Hepatocyte (in vitro differentiated cells): ENCODE measurements at regions not wholly inside any gene's neighbourhood (a gene's known extent, or its start where the extent isn't known, plus 50 kb on each side); places are given as distances from the start of the nearest gene placed in this dataset.

ENCODE experiments used
- DNase-seq: peaks from one replicate; pipeline ENCODE4 v3.0.0-alpha.2; 2016; ENCODE audit warnings: low spot score
- H2AFZ ChIP-seq: fragments of 200-600 bp; sonication (generic); 2 replicates; pipeline ENCODE4 v1.6.0; 2016; ENCODE audit warnings: antibody characterized with exemption, mild to moderate bottlenecking
- H3K27ac ChIP-seq: fragments of 200-600 bp; sonication (generic); 2 replicates; pipeline ENCODE4 v1.5.1; 2016; ENCODE audit warnings: mild to moderate bottlenecking
- H3K27me3 ChIP-seq: fragments of 200-600 bp; sonication (generic); 2 replicates; pipeline ENCODE4 v1.6.1; 2016
- H3K36me3 ChIP-seq: fragments of 200-600 bp; sonication (generic); replicated peaks from 2 replicates; pipeline ENCODE4 v1.5.1; 2016; ENCODE audit warnings: low read depth; ENCODE audit not compliant: insufficient read depth
- H3K4me1 ChIP-seq: fragments of 200-600 bp; sonication (generic); 2 replicates; pipeline ENCODE4 v1.5.1; 2016; ENCODE audit warnings: mild to moderate bottlenecking, moderate library complexity; ENCODE audit not compliant: insufficient read depth
- H3K4me2 ChIP-seq: fragments of 200-600 bp; sonication (generic); 2 replicates; pipeline ENCODE4 v1.6.0; 2016
- H3K4me3 ChIP-seq: fragments of 200-600 bp; sonication (generic); 2 replicates; pipeline ENCODE4 v1.5.1; 2016; ENCODE audit warnings: mild to moderate bottlenecking
- H3K79me2 ChIP-seq: fragments of 200-600 bp; sonication (generic); 2 replicates; pipeline ENCODE4 v1.6.0; 2017; ENCODE audit warnings: mild to moderate bottlenecking
- H3K9me2 ChIP-seq: fragments of 200-600 bp; sonication (generic); replicated peaks from 2 replicates; pipeline ENCODE4 v1.6.0; 2017; ENCODE audit warnings: mild to moderate bottlenecking; ENCODE audit not compliant: insufficient read depth
- H3K9me3 ChIP-seq: fragments of 200-600 bp; sonication (generic); 2 replicates; pipeline ENCODE4 v1.5.1; 2016; ENCODE audit warnings: low read depth, mild to moderate bottlenecking
- H4K20me1 ChIP-seq: fragments of 200-600 bp; sonication (generic); 2 replicates; pipeline ENCODE4 v1.6.0; 2016; ENCODE audit warnings: mild to moderate bottlenecking; ENCODE audit not compliant: insufficient read depth, poor library complexity, severe bottlenecking
- EZH2 ChIP-seq: fragments of 200-600 bp; sonication (generic); IDR thresholded peaks from 2 replicates; pipeline ENCODE4 v1.6.1; 2016; ENCODE audit warnings: antibody characterized with exemption, mild to moderate bottlenecking, borderline replicate concordance
- EZH2phosphoT487 ChIP-seq: fragments of 200-600 bp; sonication (generic); IDR thresholded peaks from one replicate; pipeline ENCODE4 v1.6.1; 2018; ENCODE audit warnings: antibody characterized with exemption, mild to moderate bottlenecking, low read depth, moderate library complexity; ENCODE audit not compliant: unreplicated experiment, severe bottlenecking
- WGBS: methylation state at CpG from one replicate; pipeline ENCODE4 v1.1.6; 2016; ENCODE audit warnings: low lambda C conversion rate; ENCODE audit errors: missing lambda C conversion rate; 5-methylcytosine and 5-hydroxymethylcytosine counted together
- TF ChIP-seq, protein P1 (sequence below): fragments of 200-600 bp; sonication (generic); IDR thresholded peaks from 2 replicates; pipeline ENCODE4 v1.5.1; 2016; ENCODE audit warnings: antibody characterized with exemption, mild to moderate bottlenecking; ENCODE audit not compliant: poor library complexity

DNA sequence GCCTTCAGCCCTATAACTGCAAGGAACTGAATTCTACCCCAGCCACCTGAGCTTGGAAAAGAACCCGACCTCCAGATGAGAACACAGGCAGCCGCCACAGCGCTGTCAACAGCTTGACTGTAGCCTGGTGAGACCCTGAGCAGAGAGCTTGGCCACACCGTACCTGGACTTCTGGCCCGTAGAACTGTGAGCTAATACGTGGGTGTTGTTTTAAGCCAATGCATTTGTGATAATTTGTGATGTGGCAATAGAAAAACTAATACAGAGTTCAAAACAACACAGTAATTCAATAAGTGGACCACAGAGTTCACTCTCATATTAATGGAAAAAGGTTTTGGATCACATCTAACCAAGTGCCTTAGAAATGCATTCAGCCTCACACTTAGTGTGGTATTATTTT is 96.6 kb upstream of the TBL1X start:
- Histone ChIP-seq H3K9me2 (no peaks in the 10 kb centered on the region), H3K4me3 (no peak overlapping the region), H3K27me3 (no peaks in the 10 kb centered on the region), H2AFZ (no peak overlapping the region), H4K20me1 (no peaks in the 10 kb centered on the region), H3K4me2 (no peak overlapping the region), H3K27ac (no peak overlapping the region), H3K9me3 (no peaks in the 10 kb centered on the region), H3K4me1 (no peaks in the 10 kb centered on the region), H3K36me3 (no peaks in the 10 kb centered on the region), H3K79me2 (no peaks in the 10 kb centered on the region)
- TF ChIP-seq, protein P1, sequence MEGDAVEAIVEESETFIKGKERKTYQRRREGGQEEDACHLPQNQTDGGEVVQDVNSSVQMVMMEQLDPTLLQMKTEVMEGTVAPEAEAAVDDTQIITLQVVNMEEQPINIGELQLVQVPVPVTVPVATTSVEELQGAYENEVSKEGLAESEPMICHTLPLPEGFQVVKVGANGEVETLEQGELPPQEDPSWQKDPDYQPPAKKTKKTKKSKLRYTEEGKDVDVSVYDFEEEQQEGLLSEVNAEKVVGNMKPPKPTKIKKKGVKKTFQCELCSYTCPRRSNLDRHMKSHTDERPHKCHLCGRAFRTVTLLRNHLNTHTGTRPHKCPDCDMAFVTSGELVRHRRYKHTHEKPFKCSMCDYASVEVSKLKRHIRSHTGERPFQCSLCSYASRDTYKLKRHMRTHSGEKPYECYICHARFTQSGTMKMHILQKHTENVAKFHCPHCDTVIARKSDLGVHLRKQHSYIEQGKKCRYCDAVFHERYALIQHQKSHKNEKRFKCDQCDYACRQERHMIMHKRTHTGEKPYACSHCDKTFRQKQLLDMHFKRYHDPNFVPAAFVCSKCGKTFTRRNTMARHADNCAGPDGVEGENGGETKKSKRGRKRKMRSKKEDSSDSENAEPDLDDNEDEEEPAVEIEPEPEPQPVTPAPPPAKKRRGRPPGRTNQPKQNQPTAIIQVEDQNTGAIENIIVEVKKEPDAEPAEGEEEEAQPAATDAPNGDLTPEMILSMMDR = no peak
- TF ChIP-seq EZH2 (no peak), EZH2phosphoT487 (no peak)
- DNase-seq = no peak
- WGBS = 60% methylated on average over 6 of the region's 6 CpGs

- H4K20me1 ChIP-seq = no peaks in the 10 kb centered on the region
- DNase-seq = no peak
- no peaks in the 10 kb centered on the region for H3K9me2 ChIP-seq
- H3K4me2 ChIP-seq = no peak overlapping the region
- H2AFZ ChIP-seq = no peak overlapping the region
- no peaks in the 10 kb centered on the region for H3K9me3 ChIP-seq
- no peaks in the 10 kb centered on the region for H3K36me3 ChIP-seq
- H3K27ac ChIP-seq = no peak overlapping the region
- H3K79me2 ChIP-seq = no peaks in the 10 kb centered on the region
- 79% methylated on average over 10 of the region's 10 CpGs for WGBS
- H3K4me3 ChIP-seq = no peak overlapping the region
- H3K4me1 ChIP-seq = no peaks in the 10 kb centered on the region
- H3K27me3 ChIP-seq = no peaks in the 10 kb centered on the region
- no peak for TF ChIP-seq EZH2phosphoT487
- TF ChIP-seq EZH2 = no peak
- TF ChIP-seq, protein P1 = no peak
Measured at GRCh38 chrX:9369802-9370291, 95.0 kb upstream of the TBL1X start.

- 85% methylated on average over 5 of the region's 5 CpGs for WGBS
- Histone ChIP-seq H3K4me1 (no peaks in the 10 kb centered on the region), H3K4me3 (no peak overlapping the region), H3K36me3 (no peaks in the 10 kb centered on the region), H3K79me2 (no peaks in the 10 kb centered on the region), H3K27me3 (no peaks in the 10 kb centered on the region), H3K9me3 (no peaks in the 10 kb centered on the region), H2AFZ (no peak overlapping the region), H3K4me2 (no peak overlapping the region), H3K9me2 (no peaks in the 10 kb centered on the region), H4K20me1 (no peaks in the 10 kb centered on the region), H3K27ac (no peak overlapping the region)
- TF ChIP-seq, protein P1 = no peak
- TF ChIP-seq EZH2phosphoT487 = no peak
- no peak for TF ChIP-seq EZH2
- DNase-seq = no peak
Measured at GRCh38 chrX:9370893-9371292, 94.0 kb upstream of the TBL1X start.

DNA sequence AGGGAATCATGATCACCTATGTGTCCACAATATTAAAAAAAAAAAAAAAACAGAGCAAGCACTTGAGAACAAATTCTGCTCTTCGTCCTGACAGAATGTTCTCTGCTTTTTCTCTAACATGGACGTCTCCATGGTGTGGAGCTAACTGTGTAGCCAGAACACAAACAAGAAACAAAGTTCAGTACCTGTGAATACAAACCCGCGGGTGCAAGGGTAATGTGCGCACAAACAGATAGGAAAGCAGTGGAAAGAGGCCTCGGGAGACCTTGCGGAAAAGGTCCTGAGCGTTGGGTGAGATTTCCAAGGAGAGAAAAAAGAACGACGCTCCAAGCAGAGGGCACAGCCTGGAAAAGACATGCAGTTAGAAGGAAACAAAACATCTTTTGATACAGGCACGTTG is 92.0 kb upstream of the TBL1X start:
- H3K4me2 ChIP-seq = no peak overlapping the region
- no peak overlapping the region for H3K27ac ChIP-seq
- no peaks in the 10 kb centered on the region for H3K9me3 ChIP-seq
- no peaks in the 10 kb centered on the region for H3K36me3 ChIP-seq
- no peak overlapping the region for H3K4me3 ChIP-seq
- H3K79me2 ChIP-seq = no peaks in the 10 kb centered on the region
- no peaks in the 10 kb centered on the region for H3K27me3 ChIP-seq
- no peak for DNase-seq
- H4K20me1 ChIP-seq = no peaks in the 10 kb centered on the region
- H3K9me2 ChIP-seq = no peaks in the 10 kb centered on the region
- H3K4me1 ChIP-seq = no peaks in the 10 kb centered on the region
- WGBS = 82% methylated on average over 11 of the region's 11 CpGs
- TF ChIP-seq, protein P1 = no peak
- no peak overlapping the region for H2AFZ ChIP-seq
